Neuronal stem cell (in vitro differentiated cells): ENCODE measurements at regions not wholly inside any gene's neighbourhood (a gene's known extent, or its start where the extent isn't known, plus 50 kb on each side); places are given as distances from the start of the nearest gene placed in this dataset.

ENCODE experiments used
- DNase-seq: peaks from one replicate; pipeline ENCODE4 v3.0.0-alpha.2; 2013; ENCODE audit warnings: low spot score
- H2AFZ ChIP-seq: one replicate; pipeline ENCODE4 v1.6.1; 2013; ENCODE audit warnings: mild to moderate bottlenecking, low read length, inconsistent platforms
- H2AK5ac ChIP-seq: 2 replicates; pipeline ENCODE4 v1.6.1; 2013; ENCODE audit warnings: low read depth, mild to moderate bottlenecking, inconsistent platforms, low read length, moderate library complexity, mixed read lengths
- H2BK120ac ChIP-seq: 2 replicates; pipeline ENCODE4 v1.6.1; 2013; ENCODE audit warnings: low read depth, mild to moderate bottlenecking, inconsistent platforms, low read length, moderate library complexity, mixed read lengths
- H2BK12ac ChIP-seq: one replicate; pipeline ENCODE4 v1.6.1; 2013; ENCODE audit warnings: low read length, inconsistent platforms
- H2BK15ac ChIP-seq: 2 replicates; pipeline ENCODE4 v1.6.1; 2013; ENCODE audit warnings: mild to moderate bottlenecking, low read length, inconsistent platforms, mixed read lengths
- H2BK5ac ChIP-seq: one replicate; pipeline ENCODE4 v1.6.1; 2013; ENCODE audit warnings: inconsistent platforms, mild to moderate bottlenecking, low read length, moderate library complexity
- H3K14ac ChIP-seq: one replicate; pipeline ENCODE4 v1.6.1; 2013; ENCODE audit warnings: low read length, inconsistent platforms
- H3K18ac ChIP-seq: 2 replicates; pipeline ENCODE4 v1.6.1; 2013; ENCODE audit warnings: low read length, inconsistent platforms
- H3K23ac ChIP-seq: 2 replicates; pipeline ENCODE4 v1.6.1; 2013; ENCODE audit warnings: low read depth, mild to moderate bottlenecking, mixed read lengths, low read length, inconsistent platforms; ENCODE audit not compliant: poor library complexity
- H3K27ac ChIP-seq: replicated peaks from 3 replicates; pipeline ENCODE4 v1.5.1; 2013; ENCODE audit warnings: low read length, inconsistent platforms
- H3K27me3 ChIP-seq, 3 experiments: 2 replicates each; pipeline ENCODE4 v1.6.1; 2013; ENCODE audit warnings: low read length in 3 of 3, mild to moderate bottlenecking in 2 of 3, inconsistent platforms in 1 of 3, low read depth in 1 of 3, mixed read lengths in 1 of 3, moderate library complexity in 1 of 3; ENCODE audit not compliant: control insufficient read depth in 3 of 3, insufficient read depth in 3 of 3
- H3K36me3 ChIP-seq, 2 donors: replicated peaks in 1 of 2; 2 replicates each; pipeline ENCODE4 v1.6.1; 2013; ENCODE audit warnings: low read length in 2 of 2; ENCODE audit not compliant: control insufficient read depth in 2 of 2, insufficient read depth in 2 of 2
- H3K4ac ChIP-seq: 2 replicates; pipeline ENCODE4 v1.6.1; 2013; ENCODE audit warnings: inconsistent platforms, mild to moderate bottlenecking, low read length, moderate library complexity
- H3K4me1 ChIP-seq, 2 donors: 1 replicate in 1 of 2; 2 replicates in 1 of 2; pipeline ENCODE4 v1.6.1; 2013; ENCODE audit warnings: low read length in 2 of 2, low read depth in 1 of 2; ENCODE audit not compliant: control insufficient read depth in 2 of 2, insufficient read depth in 1 of 2
- H3K4me2 ChIP-seq: one replicate; pipeline ENCODE4 v1.6.1; 2013; ENCODE audit warnings: mild to moderate bottlenecking, low read length, inconsistent platforms; ENCODE audit not compliant: insufficient read depth, poor library complexity, severe bottlenecking
- H3K4me3 ChIP-seq, 2 donors: 2 replicates each; pipeline ENCODE4 v1.5.1; 2013; ENCODE audit warnings: low read length in 2 of 2, mild to moderate bottlenecking in 2 of 2, inconsistent platforms in 1 of 2, moderate library complexity in 1 of 2
- H3K79me1 ChIP-seq: one replicate; pipeline ENCODE4 v1.6.1; 2013; ENCODE audit warnings: low read depth, mild to moderate bottlenecking, inconsistent platforms, low read length, moderate library complexity
- H3K9ac ChIP-seq: one replicate; pipeline ENCODE4 v1.6.1; 2013; ENCODE audit warnings: mild to moderate bottlenecking, low read depth, low read length, inconsistent platforms; ENCODE audit not compliant: poor library complexity
- H3K9me3 ChIP-seq, 2 donors: replicated peaks in 1 of 2; 2 replicates each; pipeline versions ENCODE3 to v1.6.1; 2013; ENCODE audit warnings: low read length in 2 of 2, mild to moderate bottlenecking in 2 of 2, inconsistent platforms in 1 of 2, low read depth in 1 of 2, mixed read lengths in 1 of 2, moderate library complexity in 1 of 2; ENCODE audit not compliant: control insufficient read depth in 2 of 2, insufficient read depth in 1 of 2
- H4K8ac ChIP-seq: one replicate; pipeline ENCODE4 v1.6.1; 2013; ENCODE audit warnings: low read depth, mild to moderate bottlenecking, inconsistent platforms, low read length, moderate library complexity
- H4K91ac ChIP-seq: one replicate; pipeline ENCODE4 v1.6.1; 2013; ENCODE audit warnings: low read length, low read depth, mild to moderate bottlenecking, inconsistent platforms; ENCODE audit not compliant: poor library complexity
- WGBS, 2 donors: extraction: QIAGEN DNeasy Blood & Tissue Kit; methylation state at CpG; one replicate each; pipeline ENCODE4 v1.1.7; 2013; ENCODE audit warnings: missing lambda C conversion rate in 2 of 2, mixed read lengths in 1 of 2; ENCODE audit not compliant: insufficient read length in 2 of 2, insufficient replicate concordance in 1 of 2; ENCODE audit errors: extremely low coverage in 2 of 2; 5-methylcytosine and 5-hydroxymethylcytosine counted together

DNA sequence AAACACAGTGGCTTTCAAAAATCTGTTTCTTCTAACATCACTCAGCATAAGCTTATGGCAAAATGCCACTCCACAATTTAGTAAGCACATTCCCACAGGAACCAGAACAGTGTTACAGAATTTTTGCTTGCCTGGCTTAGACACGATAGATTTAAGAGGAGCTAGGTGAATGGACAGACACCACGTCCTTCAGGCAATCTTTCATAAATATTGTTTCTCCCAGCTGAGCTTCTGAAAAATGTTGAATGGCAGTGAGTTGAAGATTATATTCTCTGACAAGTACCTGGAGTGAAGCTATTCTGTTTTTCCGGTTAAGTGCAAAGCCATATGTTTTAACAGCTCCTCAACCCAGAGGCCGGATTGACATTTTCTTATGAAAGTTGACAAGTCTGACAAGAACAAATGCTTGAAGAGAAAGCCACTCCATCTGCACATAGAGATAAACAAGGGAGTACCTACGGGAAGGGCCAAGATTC is 102.0 kb downstream of the FSCB start:
- Histone ChIP-seq H3K4me3 (no peak overlapping the region), H3K18ac (no peak overlapping the region), H2AK5ac (no peak overlapping the region), H4K91ac (no peak overlapping the region), H3K36me3 (no peaks in the 10 kb centered on the region), H3K4me2 (no peak overlapping the region), H3K4ac (no peak overlapping the region), H2BK120ac (no peak overlapping the region), H2AFZ (no peak overlapping the region), H4K8ac (no peak overlapping the region), H3K14ac (no peak overlapping the region), H2BK15ac (no peak overlapping the region), H2BK12ac (no peak overlapping the region), H2BK5ac (no peak overlapping the region), H3K27ac (no peak overlapping the region), H3K27me3 (no peaks in the 10 kb centered on the region), H3K9ac (no peak overlapping the region), H3K23ac (no peak overlapping the region), H3K79me1 (no peaks in the 10 kb centered on the region), H3K4me1 (no peaks in the 10 kb centered on the region), H3K9me3 (no peaks in the 10 kb centered on the region)
- WGBS, 2 donors = no CpG with 5 or more reads among the region's 5 CpGs
- DNase-seq = no peak

GRCh38 chr14:44404599-44404998 is 102.5 kb downstream of the FSCB start:
- no peak overlapping the region for H3K14ac ChIP-seq
- no peak overlapping the region for H4K8ac ChIP-seq
- H3K9ac ChIP-seq = no peak overlapping the region
- H2BK120ac ChIP-seq = no peak overlapping the region
- H3K4me2 ChIP-seq = no peak overlapping the region
- H3K4me1 ChIP-seq = no peaks in the 10 kb centered on the region
- H3K4me3 ChIP-seq = no peak overlapping the region
- no CpG with 5 or more reads among the region's 3 CpGs for WGBS, 2 donors
- no peak overlapping the region for H3K4ac ChIP-seq
- H2AK5ac ChIP-seq = no peak overlapping the region
- H2BK15ac ChIP-seq = no peak overlapping the region
- H3K23ac ChIP-seq = no peak overlapping the region
- no peaks in the 10 kb centered on the region for H3K9me3 ChIP-seq
- H2BK5ac ChIP-seq = no peak overlapping the region
- no peak overlapping the region for H3K27ac ChIP-seq
- H2AFZ ChIP-seq = no peak overlapping the region
- no peaks in the 10 kb centered on the region for H3K79me1 ChIP-seq
- no peak overlapping the region for H2BK12ac ChIP-seq
- H3K27me3 ChIP-seq = no peaks in the 10 kb centered on the region
- H3K18ac ChIP-seq = no peak overlapping the region
- DNase-seq = no peak
- no peak overlapping the region for H4K91ac ChIP-seq
- no peaks in the 10 kb centered on the region for H3K36me3 ChIP-seq

GRCh38 chr14:44404036-44404435 is 103.0 kb downstream of the FSCB start:
- Histone ChIP-seq H3K4me3 (no peak overlapping the region), H3K18ac (no peak overlapping the region), H2BK15ac (no peak overlapping the region), H3K79me1 (no peaks in the 10 kb centered on the region), H4K91ac (no peak overlapping the region), H3K23ac (no peak overlapping the region), H2BK12ac (no peak overlapping the region), H2BK5ac (no peak overlapping the region), H3K4me1 (no peaks in the 10 kb centered on the region), H3K14ac (no peak overlapping the region), H3K27me3 (no peaks in the 10 kb centered on the region), H3K36me3 (no peaks in the 10 kb centered on the region), H3K27ac (no peak overlapping the region), H3K4me2 (no peak overlapping the region), H2AK5ac (no peak overlapping the region), H2AFZ (no peak overlapping the region), H3K9ac (no peak overlapping the region), H3K9me3 (no peaks in the 10 kb centered on the region), H2BK120ac (no peak overlapping the region), H3K4ac (no peak overlapping the region), H4K8ac (no peak overlapping the region)
- no peak for DNase-seq
- WGBS, 2 donors = no CpG with 5 or more reads among the region's 1 CpG

DNA sequence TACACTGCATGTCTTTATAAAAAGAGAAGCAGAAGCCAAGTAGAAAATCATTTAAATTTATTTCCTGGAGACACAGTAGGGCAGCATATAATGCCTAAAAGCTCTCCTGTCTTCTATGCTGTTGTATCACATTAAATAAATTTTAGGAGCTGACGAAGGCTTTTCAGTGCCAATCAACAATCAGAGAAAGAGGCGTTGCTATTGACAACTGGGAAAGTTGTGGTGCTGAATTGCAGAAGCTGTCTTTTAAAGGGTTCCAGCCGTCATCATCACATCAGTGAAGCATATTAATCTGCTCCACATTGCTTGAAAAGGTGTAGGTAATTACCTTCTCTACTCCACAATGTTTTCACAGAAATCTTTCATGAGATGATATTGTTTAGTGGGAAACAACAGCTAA is 103.9 kb downstream of the FSCB start:
- H3K14ac ChIP-seq = no peak overlapping the region
- H3K9ac ChIP-seq = no peak overlapping the region
- no peak overlapping the region for H2BK120ac ChIP-seq
- H2BK12ac ChIP-seq = no peak overlapping the region
- no peaks in the 10 kb centered on the region for H3K4me1 ChIP-seq
- H4K8ac ChIP-seq = no peak overlapping the region
- no peak overlapping the region for H3K4me3 ChIP-seq
- no peak overlapping the region for H2BK5ac ChIP-seq
- H3K27ac ChIP-seq = no peak overlapping the region
- H3K36me3 ChIP-seq = no peaks in the 10 kb centered on the region
- no CpG with 5 or more reads among the region's 3 CpGs for WGBS, 2 donors
- no peak overlapping the region for H3K23ac ChIP-seq
- no peak overlapping the region for H3K18ac ChIP-seq
- no peak overlapping the region for H2AFZ ChIP-seq
- H2BK15ac ChIP-seq = no peak overlapping the region
- no peak overlapping the region for H4K91ac ChIP-seq
- no peak for DNase-seq
- H3K79me1 ChIP-seq = no peaks in the 10 kb centered on the region
- no peaks in the 10 kb centered on the region for H3K9me3 ChIP-seq
- no peak overlapping the region for H2AK5ac ChIP-seq
- no peaks in the 10 kb centered on the region for H3K27me3 ChIP-seq
- no peak overlapping the region for H3K4me2 ChIP-seq
- no peak overlapping the region for H3K4ac ChIP-seq
